CD4-positive, alpha-beta memory T cell (primary cell): ENCODE measurements at regions not wholly inside any gene's neighbourhood (a gene's known extent, or its start where the extent isn't known, plus 50 kb on each side); places are given as distances from the start of the nearest gene placed in this dataset.

ENCODE experiments used
- CTCF ChIA-PET: fragments of 350-600 bp; sonication (Branson Sonifier 250); formaldehyde crosslinking; loops from one replicate; lab custom pipeline; 2021; ENCODE audit warnings: inconsistent platforms; ENCODE audit not compliant: partially characterized antibody; lab: Charles Lee
- POLR2A ChIA-PET: fragments of 350-600 bp; sonication (Branson Sonifier 250); formaldehyde crosslinking; loops from one replicate; lab custom pipeline; 2021; ENCODE audit not compliant: partially characterized antibody; lab: Charles Lee
- DNase-seq, 5 donors: peaks; one replicate each; pipeline versions ENCODE4 v3.0.0 to v3.0.0-alpha.2; 2020 to 2022; ENCODE audit warnings: mixed read lengths in 1 of 5
- H3K27ac ChIP-seq: one replicate; pipeline ENCODE4 v1.7.0; 2013; ENCODE audit warnings: low read depth, low read length
- H3K27me3 ChIP-seq: 2 replicates; pipeline ENCODE4 v1.7.0; 2013; ENCODE audit warnings: mild to moderate bottlenecking, low read length, moderate library complexity; ENCODE audit not compliant: insufficient read depth
- H3K36me3 ChIP-seq: 2 replicates; pipeline ENCODE4 v1.7.0; 2013; ENCODE audit warnings: mild to moderate bottlenecking, low read length, moderate library complexity; ENCODE audit not compliant: insufficient read depth
- H3K4me1 ChIP-seq: 2 replicates; pipeline ENCODE4 v1.7.0; 2013; ENCODE audit warnings: mild to moderate bottlenecking, low read length, moderate library complexity; ENCODE audit not compliant: insufficient read depth
- H3K4me3 ChIP-seq, 2 donors: one replicate each; pipeline ENCODE4 v1.7.0; 2013; ENCODE audit warnings: low read length in 2 of 2, mild to moderate bottlenecking in 1 of 2
- H3K9me3 ChIP-seq, 2 donors: one replicate each; pipeline ENCODE4 v1.7.0; 2013; ENCODE audit warnings: low read length in 2 of 2, control low read depth in 1 of 2; ENCODE audit not compliant: control insufficient read depth in 1 of 2
- H3K27ac Mint-ChIP-seq, 7 donors: one replicate each; pipeline ENCODE4 v1.8.0; 2020 to 2021; ENCODE audit warnings: mixed read lengths in 7 of 7, mild to moderate bottlenecking in 6 of 7, inconsistent platforms in 3 of 7, moderate library complexity in 3 of 7
- H3K27me3 Mint-ChIP-seq, 2 donors: one replicate each; pipeline ENCODE4 v1.8.0; 2020 to 2021; ENCODE audit warnings: mixed read lengths in 2 of 2
- H3K36me3 Mint-ChIP-seq, 2 donors: one replicate each; pipeline ENCODE4 v1.8.0; 2020 to 2021; ENCODE audit warnings: mixed read lengths in 2 of 2, inconsistent platforms in 1 of 2, mild to moderate bottlenecking in 1 of 2
- H3K4me1 Mint-ChIP-seq, 4 donors: one replicate each; pipeline ENCODE4 v1.8.0; 2020 to 2021; ENCODE audit warnings: mixed read lengths in 4 of 4, mild to moderate bottlenecking in 1 of 4
- H3K4me3 Mint-ChIP-seq, 8 donors: one replicate each; pipeline ENCODE4 v1.8.0; 2020 to 2021; ENCODE audit warnings: mixed read lengths in 8 of 8, mild to moderate bottlenecking in 7 of 8, moderate library complexity in 6 of 8, inconsistent platforms in 3 of 8
- H3K9me3 Mint-ChIP-seq, 8 donors: one replicate each; pipeline ENCODE4 v1.8.0; 2020 to 2021; ENCODE audit warnings: mixed read lengths in 8 of 8, mild to moderate bottlenecking in 5 of 8, inconsistent platforms in 3 of 8, moderate library complexity in 1 of 8
- intact Hi-C: fragments of 100-400 bp; cut with micrococcal nuclease; formaldehyde crosslinking; loops from one replicate; pipeline ENCODE4 v1.15.1; 2023

DNA sequence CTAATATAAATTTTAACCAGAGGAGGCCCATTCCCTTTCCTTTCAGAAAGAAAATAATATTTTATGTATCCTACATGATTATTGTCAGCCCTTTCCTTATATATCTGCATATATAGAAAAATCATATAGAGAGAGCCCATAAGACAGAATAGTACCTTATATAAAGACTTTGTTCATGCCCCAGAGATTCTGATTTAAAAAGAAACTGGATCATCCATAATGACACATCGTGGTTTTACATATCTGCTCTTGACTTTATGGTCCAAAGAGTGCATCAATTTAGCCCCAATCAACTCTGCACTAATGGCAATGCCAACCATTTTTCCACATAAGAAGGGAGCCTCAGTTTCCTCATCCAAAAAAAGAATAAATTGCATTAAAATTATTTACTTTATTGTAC lies 937.5 kb downstream of the GATA3 start:
- Histone ChIP-seq H3K27ac (no peak overlapping the region), H3K9me3 (no peaks in the 10 kb centered on the region), H3K4me3 (no peak overlapping the region), H3K27me3 (no peaks in the 10 kb centered on the region), H3K36me3 (no peaks in the 10 kb centered on the region), H3K4me1 (no peaks in the 10 kb centered on the region)
- DNase-seq = no peak
- ChIA-PET CTCF (no interaction called here), POLR2A (no interaction called here)
- Mint-ChIP-seq H3K4me1 (peaks cover 11 to 50% (median 18%) of the 10 kb centered on the region in 4 donors), H3K9me3 (no peaks in the 10 kb centered on the region), H3K27ac (peak overlapping the region in 2 of 7 donors; percentile 51 to 64), H3K4me3 (no peak overlapping the region), H3K27me3 (peaks cover 0 to 2% of the 10 kb centered on the region in 2 donors), H3K36me3 (no peaks in the 10 kb centered on the region)
- intact Hi-C loops = no loop called here

DNA sequence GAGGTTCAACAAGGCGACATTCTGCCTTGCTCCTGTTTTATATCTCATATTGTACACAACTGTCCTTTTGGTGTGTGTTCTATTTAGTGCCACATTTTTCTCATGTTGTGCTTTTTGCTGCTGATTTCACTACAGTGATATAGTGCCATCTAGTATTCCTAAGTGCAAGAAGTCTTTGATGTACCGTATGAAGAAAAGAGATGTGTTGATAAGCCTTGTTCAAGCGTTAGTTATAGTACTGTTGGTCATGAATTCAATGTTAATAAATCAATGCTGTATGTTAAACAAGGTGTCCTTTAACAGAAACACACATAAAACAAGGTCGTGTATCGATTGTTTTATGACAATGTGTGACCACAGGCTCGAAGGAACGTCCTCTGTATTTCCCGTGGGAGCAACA lies 939.4 kb downstream of the GATA3 start:
- peak in 1 of 5 donors; percentile 20 for DNase-seq
- Histone ChIP-seq H3K27ac (no peak overlapping the region), H3K36me3 (no peaks in the 10 kb centered on the region), H3K4me1 (no peaks in the 10 kb centered on the region), H3K27me3 (no peaks in the 10 kb centered on the region), H3K4me3 (no peak overlapping the region), H3K9me3 (no peaks in the 10 kb centered on the region)
- Mint-ChIP-seq H3K27me3 (peaks cover 4 to 8% of the 10 kb centered on the region in 2 donors), H3K36me3 (no peaks in the 10 kb centered on the region), H3K9me3 (no peaks in the 10 kb centered on the region), H3K27ac (peak overlapping the region; percentile 5 to 78 (median 50)), H3K4me1 (peaks cover 11 to 50% (median 21%) of the 10 kb centered on the region in 4 donors), H3K4me3 (peak overlapping the region in 2 of 8 donors; percentile 23 to 45)
- intact Hi-C loops = no loop called here
- ChIA-PET CTCF (no interaction called here), POLR2A (no interaction called here)

DNA sequence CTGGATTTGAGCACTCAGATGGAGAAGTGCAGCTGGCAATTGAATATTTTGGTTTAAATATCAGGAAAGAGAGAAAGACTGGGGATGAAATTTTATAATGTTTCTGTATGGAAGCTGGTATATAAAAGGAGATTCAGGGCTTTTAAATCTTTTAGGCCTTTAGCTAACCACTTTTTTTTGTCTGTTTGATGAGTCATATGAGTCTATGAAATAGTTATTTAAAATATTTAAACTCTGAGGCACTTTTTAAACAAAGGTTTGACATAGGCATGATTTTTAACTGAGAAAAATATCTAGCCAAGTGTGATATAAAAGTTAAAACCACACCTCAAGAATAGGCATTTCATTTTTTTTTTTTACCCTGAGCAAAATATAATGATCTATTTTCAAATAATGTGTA lies 944.3 kb downstream of the GATA3 start:
- H3K27me3 ChIP-seq = no peaks in the 10 kb centered on the region
- CTCF ChIA-PET = no interaction called here
- no peaks in the 10 kb centered on the region for H3K9me3 Mint-ChIP-seq

GRCh38 chr10:9003122-9003521 lies 948.6 kb downstream of the GATA3 start:
- no peak for DNase-seq
- Mint-ChIP-seq H3K36me3 (no peaks in the 10 kb centered on the region), H3K27ac (peak overlapping the region in 2 of 7 donors; percentile 2 to 95), H3K4me3 (peak overlapping the region in 2 of 8 donors; percentile 6 to 46), H3K9me3 (no peaks in the 10 kb centered on the region), H3K27me3 (peaks cover 4 to 6% of the 10 kb centered on the region in 2 donors), H3K4me1 (peaks cover 14 to 31% (median 24%) of the 10 kb centered on the region in 4 donors)
- Histone ChIP-seq H3K36me3 (no peaks in the 10 kb centered on the region), H3K27me3 (no peaks in the 10 kb centered on the region), H3K4me1 (peaks cover 8% of the 10 kb centered on the region), H3K27ac (no peak overlapping the region), H3K4me3 (no peak overlapping the region), H3K9me3 (no peaks in the 10 kb centered on the region)
- intact Hi-C loops = no loop called here
- CTCF ChIA-PET = no interaction called here
- POLR2A ChIA-PET = interaction anchor here (0.9 kb wide), 1 partner anchor 52 kb away, joined by 3 read pairs; no protein-coding TSS in a partner anchor

More for the DNA sequence above, 944.3 kb downstream of the GATA3 start:
- POLR2A ChIA-PET = interaction anchor here (0.7 kb wide), 1 partner anchor 20 kb away, joined by 3 read pairs; no protein-coding TSS in a partner anchor
- H3K4me1 Mint-ChIP-seq = peaks cover 3 to 27% (median 9%) of the 10 kb centered on the region in 4 donors
- Histone ChIP-seq H3K4me3 (no peak overlapping the region), H3K9me3 (no peaks in the 10 kb centered on the region), H3K36me3 (no peaks in the 10 kb centered on the region), H3K27ac (no peak overlapping the region), H3K4me1 (no peaks in the 10 kb centered on the region)
- H3K36me3 Mint-ChIP-seq = no peaks in the 10 kb centered on the region
- intact Hi-C loops = no loop called here
- no peak overlapping the region for H3K27ac Mint-ChIP-seq
- no peak overlapping the region for H3K4me3 Mint-ChIP-seq
- DNase-seq = no peak
- peaks cover 4 to 8% of the 10 kb centered on the region in 2 donors for H3K27me3 Mint-ChIP-seq

GRCh38 chr10:9004736-9005135 lies 950.2 kb downstream of the GATA3 start:
- Mint-ChIP-seq H3K36me3 (no peaks in the 10 kb centered on the region), H3K27ac (peak overlapping the region; percentile 43 to 95 (median 79)), H3K9me3 (no peaks in the 10 kb centered on the region), H3K4me3 (peak overlapping the region; percentile 41 to 80 (median 68)), H3K4me1 (peaks cover 26 to 45% (median 35%) of the 10 kb centered on the region in 4 donors), H3K27me3 (no peaks in the 10 kb centered on the region)
- Histone ChIP-seq H3K9me3 (no peaks in the 10 kb centered on the region), H3K27ac (peak overlapping the region; percentile 40), H3K4me3 (peak overlapping the region in 1 of 2 donors; percentile 5), H3K36me3 (no peaks in the 10 kb centered on the region), H3K4me1 (peaks cover 24% of the 10 kb centered on the region), H3K27me3 (no peaks in the 10 kb centered on the region)
- POLR2A ChIA-PET = interaction anchor here (0.9 to 2.0 kb wide), 6 partner anchors 11 to 673 kb away, joined by 3 to 14 read pairs (median 4); no protein-coding TSS in a partner anchor
- CTCF ChIA-PET = interaction anchor here (1.2 kb wide), 1 partner anchor 91 kb away, joined by 4 read pairs; no protein-coding TSS in a partner anchor
- DNase-seq = peak in 2 of 5 donors; percentile 32 to 41
- intact Hi-C loops = no loop called here

GRCh38 chr10:9009505-9009904 lies 955.0 kb downstream of the GATA3 start:
- ChIA-PET POLR2A (interaction anchor here (1.4 to 5.5 kb wide), 4 partner anchors 8 to 88 kb away, joined by 4 to 40 read pairs (median 10); no protein-coding TSS in a partner anchor), CTCF (interaction anchor here (1.8 kb wide), 1 partner anchor 12 kb away, joined by 6 read pairs; no protein-coding TSS in a partner anchor)
- H3K27ac Mint-ChIP-seq = peak overlapping the region; percentile 64 to 89 (median 78)
- intact Hi-C loops = no loop called here
- no peak for DNase-seq
- peaks cover 0 to 4% (median 0%) of the 10 kb centered on the region in 8 donors for H3K9me3 Mint-ChIP-seq
- H3K4me1 Mint-ChIP-seq = peaks cover 31 to 54% (median 45%) of the 10 kb centered on the region in 4 donors
- no peaks in the 10 kb centered on the region for H3K27me3 Mint-ChIP-seq
- Histone ChIP-seq H3K36me3 (no peaks in the 10 kb centered on the region), H3K27me3 (no peaks in the 10 kb centered on the region), H3K4me1 (peaks cover 33% of the 10 kb centered on the region), H3K27ac (no peak overlapping the region), H3K9me3 (no peaks in the 10 kb centered on the region), H3K4me3 (no peak overlapping the region)
- H3K4me3 Mint-ChIP-seq = peak overlapping the region in 5 of 8 donors; percentile 25 to 81 (median 68)
- H3K36me3 Mint-ChIP-seq = peaks cover 0 to 2% of the 10 kb centered on the region in 2 donors

DNA sequence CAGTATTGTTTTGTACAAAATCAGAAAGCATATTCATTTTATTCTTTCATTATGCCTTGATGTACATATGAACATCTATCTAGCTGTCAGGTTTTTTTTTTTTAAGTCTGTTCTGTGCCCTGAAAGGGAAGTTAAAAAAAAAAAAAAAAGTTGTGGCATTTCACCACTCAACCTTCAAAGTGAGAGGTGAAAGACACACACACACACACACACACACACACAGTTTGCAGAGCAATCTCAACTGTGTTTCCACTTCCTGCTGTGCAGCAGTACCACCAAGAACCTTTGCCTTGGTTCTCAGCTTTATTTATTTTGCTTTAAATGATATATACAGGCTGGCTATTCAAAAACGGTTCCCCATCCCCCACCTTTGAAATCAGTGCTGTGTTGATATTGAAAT lies 955.6 kb downstream of the GATA3 start:
- peak overlapping the region; percentile 51 to 81 (median 66) for H3K4me3 Mint-ChIP-seq
- no peak overlapping the region for H3K27ac ChIP-seq
- no peaks in the 10 kb centered on the region for H3K27me3 Mint-ChIP-seq
- H3K4me1 ChIP-seq = peaks cover 33% of the 10 kb centered on the region
- H3K9me3 Mint-ChIP-seq = peaks cover 0 to 4% (median 0%) of the 10 kb centered on the region in 8 donors
- H3K4me1 Mint-ChIP-seq = peaks cover 30 to 54% (median 43%) of the 10 kb centered on the region in 4 donors
- H3K36me3 ChIP-seq = no peaks in the 10 kb centered on the region
- H3K27me3 ChIP-seq = no peaks in the 10 kb centered on the region
- no peaks in the 10 kb centered on the region for H3K9me3 ChIP-seq
- DNase-seq = peak; percentile 69 to 80 (median 73)
- peak overlapping the region; percentile 64 to 97 (median 89) for H3K27ac Mint-ChIP-seq
- ChIA-PET CTCF (interaction anchor here (1.0 to 1.8 kb wide), 2 partner anchors 12 to 86 kb away, joined by 4 to 6 read pairs; no protein-coding TSS in a partner anchor), POLR2A (interaction anchor here (1.4 to 5.5 kb wide), 3 partner anchors 11 to 88 kb away, joined by 4 to 40 read pairs (median 6); no protein-coding TSS in a partner anchor)
- H3K4me3 ChIP-seq = no peak overlapping the region
- peaks cover 0 to 2% of the 10 kb centered on the region in 2 donors for H3K36me3 Mint-ChIP-seq
- intact Hi-C loops = loop anchor here (5.0 to 10.0 kb wide), 3 partner anchors 87 to 958 kb away; partner anchors contain the start of gene GATA3
